Astrocyte (in vitro differentiated cells and primary cell): ENCODE measurements at regions not wholly inside any gene's neighbourhood (a gene's known extent, or its start where the extent isn't known, plus 50 kb on each side); places are given as distances from the start of the nearest gene placed in this dataset.
A peak's percentile ranks its signal among the peaks of the same experiment; 100 is the strongest.

Source experiments
- DNase-seq: peaks from one replicate; pipeline ENCODE4 v3.0.0-alpha.2; 2010; ENCODE audit warnings: low read depth
- FAIRE-seq: peaks from 2 replicates; lab custom pipeline; 2011; peaks lifted over from hg19 to GRCh38; lab: Jason Lieb, UNC
- H2AFZ ChIP-seq: 2 replicates; pipeline ENCODE4 v1.6.0; 2012; ENCODE audit warnings: low read depth, low read length, inconsistent platforms
- H3K27ac ChIP-seq: 2 replicates; pipeline ENCODE4 v1.5.1; 2011; ENCODE audit warnings: low read depth, low read length, inconsistent platforms
- H3K27me3 ChIP-seq: 2 replicates; pipeline ENCODE4 v1.6.0; 2011; ENCODE audit warnings: low read length, inconsistent platforms; ENCODE audit not compliant: insufficient read depth
- H3K36me3 ChIP-seq: 2 replicates; pipeline ENCODE4 v1.5.1; 2011; ENCODE audit warnings: low read length, inconsistent platforms; ENCODE audit not compliant: insufficient read depth
- H3K4me1 ChIP-seq: 2 replicates; pipeline ENCODE4 v1.5.1; 2011; ENCODE audit warnings: low read length, inconsistent platforms; ENCODE audit not compliant: insufficient read depth
- H3K4me2 ChIP-seq: 2 replicates; pipeline ENCODE4 v1.6.0; 2012; ENCODE audit warnings: low read length, inconsistent platforms
- H3K4me3 ChIP-seq: 2 replicates; pipeline ENCODE4 v1.5.1; 2011; ENCODE audit warnings: low read depth, mild to moderate bottlenecking, low read length, inconsistent platforms; ENCODE audit not compliant: insufficient read depth
- H3K79me2 ChIP-seq: 2 replicates; pipeline ENCODE4 v1.6.0; 2012; ENCODE audit warnings: mild to moderate bottlenecking, low read length, inconsistent platforms; ENCODE audit not compliant: insufficient read depth
- H3K9ac ChIP-seq: 2 replicates; pipeline ENCODE4 v1.6.0; 2012; ENCODE audit warnings: mild to moderate bottlenecking, low read length, inconsistent platforms
- H3K9me3 ChIP-seq: 2 replicates; pipeline ENCODE4 v1.5.1; 2012; ENCODE audit warnings: low read depth, mild to moderate bottlenecking, low read length, inconsistent platforms; ENCODE audit not compliant: insufficient read depth
- H4K20me1 ChIP-seq: 2 replicates; pipeline ENCODE4 v1.6.0; 2012; ENCODE audit warnings: low read length, inconsistent platforms; ENCODE audit not compliant: insufficient read depth
- H3K27ac Mint-ChIP-seq: one replicate; pipeline ENCODE4 v1.8.0; 2021; ENCODE audit warnings: mild to moderate bottlenecking, mixed read lengths; ENCODE audit not compliant: unreplicated experiment
- H3K27me3 Mint-ChIP-seq: one replicate; pipeline ENCODE4 v1.8.0; 2021; ENCODE audit warnings: low read depth, mixed read lengths; ENCODE audit not compliant: unreplicated experiment
- H3K36me3 Mint-ChIP-seq: one replicate; pipeline ENCODE4 v1.8.0; 2021; ENCODE audit warnings: low read depth, mixed read lengths; ENCODE audit not compliant: unreplicated experiment
- H3K4me1 Mint-ChIP-seq: one replicate; pipeline ENCODE4 v1.8.0; 2021; ENCODE audit warnings: low read depth, mixed read lengths; ENCODE audit not compliant: unreplicated experiment
- H3K4me3 Mint-ChIP-seq: one replicate; pipeline ENCODE4 v1.8.0; 2021; ENCODE audit warnings: mild to moderate bottlenecking, moderate library complexity, mixed read lengths; ENCODE audit not compliant: unreplicated experiment
- H3K9me3 Mint-ChIP-seq: one replicate; pipeline ENCODE4 v1.8.0; 2021; ENCODE audit warnings: mild to moderate bottlenecking, mixed read lengths; ENCODE audit not compliant: unreplicated experiment
- EZH2 ChIP-seq: IDR thresholded peaks from 2 replicates; pipeline ENCODE4 v1.6.1; 2012; ENCODE audit warnings: mild to moderate bottlenecking, low read length, inconsistent platforms; ENCODE audit not compliant: insufficient read depth
- TF ChIP-seq, protein P1 (sequence below): IDR thresholded peaks from 2 replicates; pipeline ENCODE4 v1.5.1; 2011; ENCODE audit warnings: low read depth, mild to moderate bottlenecking, inconsistent platforms, low read length, moderate library complexity; ENCODE audit not compliant: insufficient read depth

DNA sequence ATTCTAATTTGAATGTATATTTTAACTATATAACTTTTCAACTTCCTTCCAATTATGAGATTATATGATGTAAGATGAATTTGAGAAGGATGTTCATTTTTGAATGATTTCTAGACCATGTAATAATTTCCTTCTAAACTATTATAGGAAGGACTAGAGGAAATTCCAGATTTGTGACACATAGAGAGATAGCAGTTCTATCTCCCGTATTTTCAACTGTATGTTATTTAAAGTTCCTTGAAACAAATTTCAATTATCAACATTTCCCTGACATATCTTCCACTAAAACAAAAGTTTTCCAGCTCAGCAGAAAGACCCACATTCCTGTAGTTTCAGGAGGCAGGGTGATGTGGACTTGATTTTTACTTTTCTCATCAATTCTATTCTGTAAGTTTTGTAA, 396.7 kb upstream of the C1orf87 start:
- Histone ChIP-seq H3K79me2 (no peaks in the 10 kb centered on the region), H3K36me3 (no peaks in the 10 kb centered on the region), H3K27me3 (no peaks in the 10 kb centered on the region), H3K4me2 (peak overlapping the region; percentile 51), H2AFZ (no peak overlapping the region), H3K4me3 (no peak overlapping the region), H3K9me3 (no peaks in the 10 kb centered on the region), H3K9ac (no peak overlapping the region), H4K20me1 (no peaks in the 10 kb centered on the region), H3K27ac (no peak overlapping the region), H3K4me1 (no peaks in the 10 kb centered on the region)
- no peak for TF ChIP-seq EZH2
- TF ChIP-seq, protein P1, sequence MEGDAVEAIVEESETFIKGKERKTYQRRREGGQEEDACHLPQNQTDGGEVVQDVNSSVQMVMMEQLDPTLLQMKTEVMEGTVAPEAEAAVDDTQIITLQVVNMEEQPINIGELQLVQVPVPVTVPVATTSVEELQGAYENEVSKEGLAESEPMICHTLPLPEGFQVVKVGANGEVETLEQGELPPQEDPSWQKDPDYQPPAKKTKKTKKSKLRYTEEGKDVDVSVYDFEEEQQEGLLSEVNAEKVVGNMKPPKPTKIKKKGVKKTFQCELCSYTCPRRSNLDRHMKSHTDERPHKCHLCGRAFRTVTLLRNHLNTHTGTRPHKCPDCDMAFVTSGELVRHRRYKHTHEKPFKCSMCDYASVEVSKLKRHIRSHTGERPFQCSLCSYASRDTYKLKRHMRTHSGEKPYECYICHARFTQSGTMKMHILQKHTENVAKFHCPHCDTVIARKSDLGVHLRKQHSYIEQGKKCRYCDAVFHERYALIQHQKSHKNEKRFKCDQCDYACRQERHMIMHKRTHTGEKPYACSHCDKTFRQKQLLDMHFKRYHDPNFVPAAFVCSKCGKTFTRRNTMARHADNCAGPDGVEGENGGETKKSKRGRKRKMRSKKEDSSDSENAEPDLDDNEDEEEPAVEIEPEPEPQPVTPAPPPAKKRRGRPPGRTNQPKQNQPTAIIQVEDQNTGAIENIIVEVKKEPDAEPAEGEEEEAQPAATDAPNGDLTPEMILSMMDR = no peak
- peak; percentile 6 for DNase-seq
- Mint-ChIP-seq H3K27me3 (no peaks in the 10 kb centered on the region), H3K27ac (no peak overlapping the region), H3K36me3 (no peaks in the 10 kb centered on the region), H3K4me1 (peaks cover 5% of the 10 kb centered on the region), H3K9me3 (no peaks in the 10 kb centered on the region), H3K4me3 (no peak overlapping the region)
- no peak for FAIRE-seq

DNA sequence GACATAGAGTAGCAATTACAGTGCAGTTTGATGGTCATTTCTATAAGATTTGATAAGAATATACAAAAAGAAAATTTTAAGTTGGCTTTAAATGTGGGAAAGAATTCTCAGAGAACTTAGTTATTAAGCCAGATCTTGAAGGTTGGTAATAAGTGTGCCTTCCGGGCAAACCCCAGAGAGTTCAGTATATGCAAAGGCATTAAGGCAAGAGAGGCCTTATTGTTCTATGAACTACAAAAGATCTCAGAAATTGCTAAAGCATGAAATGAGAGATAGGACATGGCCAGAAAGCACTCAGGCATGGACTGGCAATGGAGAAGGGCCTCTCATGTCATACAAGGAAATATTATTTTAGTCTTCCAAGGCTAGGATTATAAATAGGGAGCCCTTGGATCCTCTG, 390.2 kb upstream of the C1orf87 start:
- no peak overlapping the region for H3K4me3 Mint-ChIP-seq
- no peaks in the 10 kb centered on the region for H3K9me3 Mint-ChIP-seq
- no peak for FAIRE-seq

DNA sequence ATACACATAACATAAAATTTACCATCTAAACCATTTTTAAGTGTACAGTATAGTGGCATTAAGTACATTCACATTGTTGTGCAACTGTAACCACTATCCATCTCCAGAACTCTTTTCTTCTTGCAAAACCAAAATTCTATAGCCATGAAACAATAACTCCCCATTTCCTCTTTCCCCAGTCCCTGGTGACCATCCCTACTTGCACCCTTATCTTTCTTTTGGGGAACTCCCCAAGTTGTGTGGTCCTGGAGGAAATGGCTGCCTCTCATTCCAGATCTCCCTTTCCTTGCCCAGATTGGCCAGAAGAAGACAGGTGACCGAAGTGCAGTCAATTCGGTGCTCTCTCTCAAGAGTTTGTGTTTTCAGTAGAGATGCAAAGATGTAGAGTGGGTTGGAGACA, 389.6 kb upstream of the C1orf87 start:
- Histone ChIP-seq H3K79me2 (no peaks in the 10 kb centered on the region), H3K9me3 (no peaks in the 10 kb centered on the region), H3K36me3 (no peaks in the 10 kb centered on the region), H3K9ac (no peak overlapping the region), H3K27ac (no peak overlapping the region), H3K27me3 (no peaks in the 10 kb centered on the region), H3K4me3 (no peak overlapping the region), H3K4me1 (no peaks in the 10 kb centered on the region), H2AFZ (no peak overlapping the region), H3K4me2 (no peak overlapping the region), H4K20me1 (no peaks in the 10 kb centered on the region)
- no peak for DNase-seq
- Mint-ChIP-seq H3K4me1 (no peaks in the 10 kb centered on the region), H3K9me3 (no peaks in the 10 kb centered on the region), H3K4me3 (no peak overlapping the region), H3K36me3 (no peaks in the 10 kb centered on the region), H3K27me3 (no peaks in the 10 kb centered on the region), H3K27ac (no peak overlapping the region)
- no peak for FAIRE-seq
- TF ChIP-seq EZH2 = no peak
- TF ChIP-seq, protein P1 = no peak

More for the DNA sequence above, 390.2 kb upstream of the C1orf87 start:
- Histone ChIP-seq H3K36me3 (no peaks in the 10 kb centered on the region), H3K4me2 (no peak overlapping the region), H3K27ac (no peak overlapping the region), H3K9ac (no peak overlapping the region), H2AFZ (no peak overlapping the region), H3K4me1 (no peaks in the 10 kb centered on the region), H3K9me3 (no peaks in the 10 kb centered on the region), H3K27me3 (no peaks in the 10 kb centered on the region), H3K79me2 (no peaks in the 10 kb centered on the region), H3K4me3 (no peak overlapping the region), H4K20me1 (no peaks in the 10 kb centered on the region)
- DNase-seq = no peak
- no peak overlapping the region for H3K27ac Mint-ChIP-seq
- no peaks in the 10 kb centered on the region for H3K4me1 Mint-ChIP-seq
- TF ChIP-seq, protein P1 = no peak
- H3K27me3 Mint-ChIP-seq = no peaks in the 10 kb centered on the region
- H3K36me3 Mint-ChIP-seq = no peaks in the 10 kb centered on the region
